Smooth muscle cell (in vitro differentiated cells): ENCODE measurements at regions not wholly inside any gene's neighbourhood (a gene's known extent, or its start where the extent isn't known, plus 50 kb on each side); places are given as distances from the start of the nearest gene placed in this dataset.

ENCODE experiments used
- DNase-seq: peaks from one replicate; lab custom pipeline; 2025; ENCODE audit not compliant: unreplicated experiment; lab: John Stamatoyannopoulos, UW
- H2AFZ ChIP-seq: fragments of 200-600 bp; sonication (generic); 2 replicates; pipeline ENCODE4 v1.6.0; 2016; ENCODE audit warnings: antibody characterized with exemption, low read depth, mild to moderate bottlenecking
- H3F3A ChIP-seq: fragments of 200-600 bp; sonication (generic); 2 replicates; pipeline ENCODE4 v1.6.0; 2017; ENCODE audit warnings: antibody characterized with exemption, low read depth
- H3K27ac ChIP-seq: fragments of 200-600 bp; sonication (generic); 2 replicates; pipeline ENCODE4 v1.5.1; 2016; ENCODE audit warnings: low read depth, mild to moderate bottlenecking
- H3K27me3 ChIP-seq: fragments of 200-600 bp; sonication (generic); 2 replicates; pipeline ENCODE4 v1.6.1; 2016; ENCODE audit warnings: low read depth, mild to moderate bottlenecking
- H3K36me3 ChIP-seq: fragments of 200-600 bp; sonication (generic); 2 replicates; pipeline ENCODE4 v1.5.1; 2016; ENCODE audit warnings: low read depth
- H3K4me1 ChIP-seq: fragments of 200-600 bp; sonication (generic); 2 replicates; pipeline ENCODE4 v1.5.1; 2016; ENCODE audit warnings: low read depth
- H3K4me2 ChIP-seq: fragments of 200-600 bp; sonication (generic); 2 replicates; pipeline ENCODE4 v1.6.0; 2016; ENCODE audit warnings: mild to moderate bottlenecking
- H3K4me3 ChIP-seq: fragments of 200-600 bp; sonication (generic); 2 replicates; pipeline ENCODE4 v1.5.1; 2016; ENCODE audit warnings: mild to moderate bottlenecking
- H3K79me2 ChIP-seq: fragments of 200-600 bp; sonication (generic); 2 replicates; pipeline ENCODE4 v1.6.0; 2016; ENCODE audit warnings: low read depth, mild to moderate bottlenecking
- H3K9ac ChIP-seq: fragments of 200-600 bp; sonication (generic); 2 replicates; pipeline ENCODE4 v1.6.0; 2016; ENCODE audit warnings: low read depth
- H3K9me3 ChIP-seq: fragments of 200-600 bp; sonication (generic); replicated peaks from 2 replicates; pipeline ENCODE4 v1.5.1; 2016; ENCODE audit warnings: low read depth
- H4K20me1 ChIP-seq: fragments of 200-600 bp; sonication (generic); 2 replicates; pipeline ENCODE4 v1.6.0; 2016; ENCODE audit warnings: low read depth
- CTCF ChIP-seq: fragments of 200-600 bp; sonication (generic); IDR thresholded peaks from 2 replicates; pipeline ENCODE4 v1.5.1; 2017; ENCODE audit warnings: borderline replicate concordance, mild to moderate bottlenecking, antibody characterized with exemption; ENCODE audit not compliant: insufficient read depth, poor library complexity, severe bottlenecking
- WGBS: methylation state at CpG from one replicate; pipeline ENCODE4 v1.1.7; 2016; ENCODE audit warnings: low lambda C conversion rate; 5-methylcytosine and 5-hydroxymethylcytosine counted together

DNA sequence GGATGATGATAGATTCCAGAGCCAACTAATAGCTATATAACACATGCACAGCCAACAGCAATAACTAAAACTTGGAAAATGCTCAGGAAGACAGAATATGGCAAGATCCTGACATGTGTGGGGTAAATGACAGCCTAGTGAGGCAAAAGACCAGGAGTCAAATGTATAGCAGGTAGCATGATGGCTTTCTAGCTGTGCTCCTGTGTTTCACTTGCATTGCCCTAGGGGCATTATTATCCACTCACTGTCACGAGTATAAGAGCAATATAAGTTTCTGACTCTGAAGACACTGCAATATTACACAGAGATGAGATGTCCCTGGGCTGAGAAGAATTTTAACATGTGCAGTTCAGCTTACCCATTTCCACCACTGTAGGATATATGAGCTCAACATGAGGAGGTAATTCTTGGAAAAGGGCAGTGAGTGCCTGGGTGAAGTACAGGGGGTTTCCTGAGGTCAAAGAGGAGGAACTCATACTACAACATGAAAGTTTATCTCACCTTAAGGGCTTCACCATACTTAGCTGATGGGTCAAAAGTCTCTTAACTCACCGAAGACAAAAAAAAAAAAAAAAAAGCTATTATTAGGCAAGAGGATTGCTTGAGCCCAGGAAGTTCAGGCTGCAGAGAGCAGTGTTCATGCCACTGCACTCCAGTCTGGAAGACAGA, 1385.6 kb upstream of the SLC39A10 start:
- Histone ChIP-seq H3K36me3 (no peaks in the 10 kb centered on the region), H3K4me2 (no peak overlapping the region), H3F3A (no peaks in the 10 kb centered on the region), H3K27ac (no peak overlapping the region), H3K4me1 (no peaks in the 10 kb centered on the region), H4K20me1 (no peaks in the 10 kb centered on the region), H3K9me3 (no peaks in the 10 kb centered on the region), H3K79me2 (no peaks in the 10 kb centered on the region), H3K27me3 (no peaks in the 10 kb centered on the region), H3K9ac (no peak overlapping the region), H2AFZ (no peak overlapping the region), H3K4me3 (no peak overlapping the region)
- WGBS, result 67% methylated on average over 2 of the region's 2 CpGs
- DNase-seq, result no peak
- TF ChIP-seq CTCF, result no peak

DNA sequence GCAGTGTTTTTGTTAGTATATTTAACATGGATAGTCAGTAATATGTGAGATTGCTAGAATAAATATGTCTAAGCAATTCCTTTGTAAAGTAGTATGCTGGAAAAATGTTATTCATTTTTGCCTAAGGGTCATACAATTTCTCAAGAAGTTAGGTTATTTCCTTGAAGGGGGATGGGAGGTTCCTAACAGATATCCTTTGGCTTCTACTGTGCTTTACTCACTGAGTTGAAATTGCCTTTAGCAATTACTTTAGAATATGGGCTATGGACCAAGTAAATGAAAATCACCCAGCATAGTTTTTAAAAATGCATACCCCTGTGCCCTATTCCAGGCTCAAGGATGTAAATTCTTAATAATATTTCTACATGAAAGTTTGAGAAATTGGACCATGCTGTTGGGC, 1386.4 kb upstream of the SLC39A10 start:
- Histone ChIP-seq H3K9ac (no peak overlapping the region), H3F3A (no peaks in the 10 kb centered on the region), H2AFZ (no peak overlapping the region), H3K79me2 (no peaks in the 10 kb centered on the region), H3K27me3 (no peaks in the 10 kb centered on the region), H3K4me2 (no peak overlapping the region), H4K20me1 (no peaks in the 10 kb centered on the region), H3K27ac (no peak overlapping the region), H3K36me3 (no peaks in the 10 kb centered on the region), H3K4me1 (no peaks in the 10 kb centered on the region), H3K9me3 (no peaks in the 10 kb centered on the region), H3K4me3 (no peak overlapping the region)
- TF ChIP-seq CTCF, result no peak
- DNase-seq, result no peak

- Histone ChIP-seq H3K79me2 (no peaks in the 10 kb centered on the region), H3K9me3 (no peaks in the 10 kb centered on the region), H3K36me3 (no peaks in the 10 kb centered on the region), H3K4me1 (no peaks in the 10 kb centered on the region), H4K20me1 (no peaks in the 10 kb centered on the region), H3K9ac (no peak overlapping the region), H3K27me3 (no peaks in the 10 kb centered on the region), H3K4me3 (no peak overlapping the region), H2AFZ (no peak overlapping the region), H3K27ac (no peak overlapping the region), H3K4me2 (no peak overlapping the region), H3F3A (no peaks in the 10 kb centered on the region)
- TF ChIP-seq CTCF, result no peak
- WGBS, result 90% methylated on average over 6 of the region's 7 CpGs
- DNase-seq, result no peak
Observed at GRCh38 chr2:194264586-194264985, 1392.4 kb upstream of the SLC39A10 start.

- no peak for DNase-seq
- H3K27ac ChIP-seq, result no peak overlapping the region
- H3K9ac ChIP-seq, result no peak overlapping the region
- H3K4me3 ChIP-seq, result no peak overlapping the region
- H3K36me3 ChIP-seq, result no peaks in the 10 kb centered on the region
- H3K27me3 ChIP-seq, result no peaks in the 10 kb centered on the region
- no peak for TF ChIP-seq CTCF
- no peaks in the 10 kb centered on the region for H3F3A ChIP-seq
- H3K9me3 ChIP-seq, result no peaks in the 10 kb centered on the region
- 89% methylated on average over 1 of the region's 1 CpG for WGBS
- no peak overlapping the region for H2AFZ ChIP-seq
- H3K4me1 ChIP-seq, result no peaks in the 10 kb centered on the region
- H3K79me2 ChIP-seq, result no peaks in the 10 kb centered on the region
- H4K20me1 ChIP-seq, result no peaks in the 10 kb centered on the region
- no peak overlapping the region for H3K4me2 ChIP-seq
Observed at GRCh38 chr2:194260185-194260584, 1396.8 kb upstream of the SLC39A10 start.
